ENCODE measurements at regions not wholly inside any gene's neighbourhood (a gene's known extent, or its start where the extent isn't known, plus 50 kb on each side); places are given as distances from the start of the nearest gene placed in this dataset.

- Histone ChIP-seq H3F3A (ENCODE audit: insufficient read depth) (no peaks in the 10 kb centered on the region), H3K9ac (ENCODE audit: low read length) (no peak overlapping the region), H3K79me2 (ENCODE audit: insufficient read depth, low read length) (no peaks in the 10 kb centered on the region), H2AFZ (ENCODE audit: low read depth, low read length, severe bottlenecking) (no peak overlapping the region), H3K9me2 (replicated peaks; ENCODE audit: insufficient read depth, low read length) (no peaks in the 10 kb centered on the region), H3K4me2 (ENCODE audit: low read depth, low read length, poor library complexity, severe bottlenecking) (no peak overlapping the region), H3K4me3 (ENCODE audit: insufficient read depth, low read length, poor library complexity, severe bottlenecking) (no peak overlapping the region), H3K27me3 (ENCODE audit: low read length) (0 out of 2 replicates have a peak, but pooled peaks cover 4% of the 10 kb centered on the region), H4K20me1 (ENCODE audit: low read depth, low read length) (no peaks in the 10 kb centered on the region), H3K9me3 (ENCODE audit: insufficient read depth, low read length) (no peaks in the 10 kb centered on the region), H3K36me3 (ENCODE audit: low read length) (no peaks in the 10 kb centered on the region), H3K27ac (ENCODE audit: low read depth, low read length) (no peak overlapping the region)
- no peak for TF ChIP-seq CTCF (IDR thresholded peaks at IDR 0.05; ENCODE audit: insufficient read depth, low read length, poor library complexity, severe bottlenecking)
- no peak for TF ChIP-seq EZH2phosphoT487 (conservative IDR thresholded peaks at IDR 0.05; ENCODE audit: low read length)
These were observed 280.5 kb downstream of the TFAP2B start for GRCh38 chr6:51099201-51099600.

GRCh38 chr6:51105357-51105756 is 286.7 kb downstream of the TFAP2B start:
- no peaks in the 10 kb centered on the region for H3K79me2 ChIP-seq (ENCODE audit: insufficient read depth, low read length)
- TF ChIP-seq EZH2phosphoT487 (conservative IDR thresholded peaks at IDR 0.05; ENCODE audit: low read length): no peak
- TF ChIP-seq CTCF (IDR thresholded peaks at IDR 0.05; ENCODE audit: insufficient read depth, low read length, poor library complexity, severe bottlenecking): no peak
- H3K27me3 ChIP-seq (ENCODE audit: low read length): no peaks in the 10 kb centered on the region
- H4K20me1 ChIP-seq (ENCODE audit: low read depth, low read length): no peaks in the 10 kb centered on the region
- H2AFZ ChIP-seq (ENCODE audit: low read depth, low read length, severe bottlenecking): no peak overlapping the region
- no peak overlapping the region for H3K4me2 ChIP-seq (ENCODE audit: low read depth, low read length, poor library complexity, severe bottlenecking)
- H3K27ac ChIP-seq (ENCODE audit: low read depth, low read length): no peak overlapping the region
- H3F3A ChIP-seq (ENCODE audit: insufficient read depth): no peaks in the 10 kb centered on the region
- H3K9ac ChIP-seq (ENCODE audit: low read length): no peak overlapping the region
- H3K36me3 ChIP-seq (ENCODE audit: low read length): no peaks in the 10 kb centered on the region
- H3K9me3 ChIP-seq (ENCODE audit: insufficient read depth, low read length): no peaks in the 10 kb centered on the region
- no peak overlapping the region for H3K4me3 ChIP-seq (ENCODE audit: insufficient read depth, low read length, poor library complexity, severe bottlenecking)
- no peaks in the 10 kb centered on the region for H3K9me2 ChIP-seq (replicated peaks; ENCODE audit: insufficient read depth, low read length)

- Histone ChIP-seq H3K79me2 (ENCODE audit: insufficient read depth, low read length) (no peaks in the 10 kb centered on the region), H3K27me3 (ENCODE audit: low read length) (no peaks in the 10 kb centered on the region), H3K27ac (ENCODE audit: low read depth, low read length) (no peak overlapping the region), H3K4me3 (ENCODE audit: insufficient read depth, low read length, poor library complexity, severe bottlenecking) (no peak overlapping the region), H3F3A (ENCODE audit: insufficient read depth) (no peaks in the 10 kb centered on the region), H3K9me3 (ENCODE audit: insufficient read depth, low read length) (no peaks in the 10 kb centered on the region), H3K4me2 (ENCODE audit: low read depth, low read length, poor library complexity, severe bottlenecking) (no peak overlapping the region), H3K36me3 (ENCODE audit: low read length) (no peaks in the 10 kb centered on the region), H3K9me2 (replicated peaks; ENCODE audit: insufficient read depth, low read length) (no peaks in the 10 kb centered on the region), H4K20me1 (ENCODE audit: low read depth, low read length) (no peaks in the 10 kb centered on the region), H3K9ac (ENCODE audit: low read length) (no peak overlapping the region), H2AFZ (ENCODE audit: low read depth, low read length, severe bottlenecking) (no peak overlapping the region)
- TF ChIP-seq EZH2phosphoT487 (conservative IDR thresholded peaks at IDR 0.05; ENCODE audit: low read length) (no peak), CTCF (IDR thresholded peaks at IDR 0.05; ENCODE audit: insufficient read depth, low read length, poor library complexity, severe bottlenecking) (no peak)
These were observed 289.1 kb downstream of the TFAP2B start for GRCh38 chr6:51107769-51108203.
